ENCODE measurements at regions not wholly inside any gene's neighbourhood (a gene's known extent, or its start where the extent isn't known, plus 50 kb on each side); places are given as distances from the start of the nearest gene placed in this dataset.
"Not testable (repeated sequence)": the region's sequence is repeated elsewhere in the genome, so short reads cannot be mapped to it uniquely, and the experiment has no call there.

DNA sequence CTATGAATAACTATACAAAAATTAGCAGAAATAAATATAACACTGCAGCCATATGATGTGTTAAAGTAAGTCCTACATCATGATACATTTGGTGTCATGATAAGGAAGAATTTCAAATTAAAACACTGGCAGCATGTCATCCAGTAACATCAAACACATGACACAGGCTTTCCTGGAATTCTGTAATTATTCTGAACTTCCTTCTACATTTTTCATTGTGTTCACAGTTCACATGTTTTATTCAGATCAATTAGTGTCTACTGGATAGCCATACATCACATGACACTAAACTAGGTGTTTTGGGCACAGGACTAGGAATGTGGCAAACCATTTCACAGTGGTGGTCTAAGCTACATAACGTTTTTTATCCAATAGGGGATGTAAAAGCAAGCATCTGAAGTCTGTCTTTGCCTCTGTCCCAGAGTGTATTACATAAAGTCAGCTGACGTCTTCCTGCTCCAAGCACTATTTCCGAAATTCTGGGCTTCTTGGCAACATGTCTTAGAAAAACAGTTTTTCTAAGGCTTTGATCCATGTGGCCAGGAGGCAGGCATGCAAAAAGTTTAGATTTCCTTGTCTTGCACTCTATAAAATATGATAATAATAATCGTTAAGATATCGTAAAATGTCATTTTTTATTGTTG, 707.9 kb downstream of the CENPC start:
- no peak for DNase-seq (ENCODE audit: low read depth)

DNA sequence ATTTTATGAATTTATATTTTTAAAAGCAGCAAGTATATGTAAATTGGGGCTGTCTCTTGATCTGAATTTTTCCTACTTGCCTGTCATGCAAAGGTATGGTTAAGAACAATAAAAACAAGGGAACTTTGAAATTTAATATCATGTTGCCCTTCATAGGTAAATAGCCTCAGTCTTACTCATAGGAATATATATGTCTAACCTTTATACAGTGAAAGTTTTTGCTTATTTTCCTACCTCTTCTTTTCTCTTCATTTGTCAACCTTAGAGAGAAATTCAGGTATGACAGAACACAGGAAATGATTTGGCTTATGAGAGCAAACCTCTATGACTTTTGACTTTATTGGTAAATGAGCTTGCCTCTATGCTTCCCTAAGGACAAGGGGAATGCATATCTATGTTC, 716.0 kb downstream of the CENPC start:
- no peak for DNase-seq (ENCODE audit: low read depth)

DNA sequence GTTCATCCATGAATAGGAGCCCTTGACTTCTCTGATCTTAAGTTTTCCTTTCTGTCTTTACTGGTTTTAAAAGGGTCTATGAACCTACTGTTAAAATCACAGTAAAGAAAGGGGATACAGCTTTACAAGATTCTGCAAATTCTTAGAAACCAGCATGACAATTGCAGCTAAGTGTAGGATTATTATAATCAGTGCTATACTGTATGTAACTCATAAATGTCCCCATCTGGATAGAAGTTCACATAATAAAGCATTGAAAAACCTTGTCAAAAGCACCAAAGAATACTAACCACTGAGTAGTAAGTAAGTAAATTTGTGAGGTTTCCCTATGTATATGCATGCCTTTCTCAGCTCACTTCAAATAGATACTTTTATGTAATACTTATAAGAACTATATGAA, 724.6 kb downstream of the CENPC start:
- no peak for DNase-seq (ENCODE audit: low read depth)

DNA sequence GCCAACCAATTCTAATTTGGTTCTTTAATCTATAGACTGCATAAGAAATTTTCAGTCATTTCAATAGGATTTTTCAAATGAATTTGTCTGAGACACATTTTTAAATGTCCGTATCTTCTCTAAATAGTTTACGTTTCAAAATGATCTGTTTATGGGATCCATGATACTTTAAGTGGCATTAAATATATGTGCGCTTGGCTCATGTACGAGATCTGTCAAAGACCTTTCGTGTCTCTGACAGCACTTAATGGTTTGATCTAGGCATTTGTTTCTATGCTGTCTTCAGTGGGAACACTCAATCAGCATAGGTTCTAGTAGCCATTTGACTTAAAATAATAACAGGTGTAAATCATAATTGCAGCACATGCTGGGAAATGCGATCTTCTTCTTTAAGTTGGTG, 731.0 kb downstream of the CENPC start:
- DNase-seq (ENCODE audit: low read depth): no peak

DNA sequence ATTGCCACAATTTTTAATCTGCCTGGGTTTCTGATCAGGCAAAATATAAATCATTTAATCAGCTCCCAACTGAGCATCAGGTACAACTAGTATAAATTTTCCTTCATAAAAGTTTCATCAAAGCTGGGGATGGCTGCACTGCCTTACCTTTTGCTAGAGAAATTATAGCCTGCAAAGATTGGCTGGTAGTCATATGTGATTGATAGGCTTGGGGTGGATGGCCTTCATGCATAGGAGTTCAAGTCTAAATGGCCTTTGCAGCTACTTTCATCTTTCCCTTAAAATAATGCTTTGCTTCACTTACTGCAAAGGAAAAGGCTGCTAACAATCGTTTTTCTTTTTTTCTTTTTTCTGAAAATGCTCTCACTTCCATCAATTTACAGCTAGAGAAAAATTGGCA, 739.7 kb downstream of the CENPC start:
- no peak for DNase-seq (ENCODE audit: low read depth)

DNA sequence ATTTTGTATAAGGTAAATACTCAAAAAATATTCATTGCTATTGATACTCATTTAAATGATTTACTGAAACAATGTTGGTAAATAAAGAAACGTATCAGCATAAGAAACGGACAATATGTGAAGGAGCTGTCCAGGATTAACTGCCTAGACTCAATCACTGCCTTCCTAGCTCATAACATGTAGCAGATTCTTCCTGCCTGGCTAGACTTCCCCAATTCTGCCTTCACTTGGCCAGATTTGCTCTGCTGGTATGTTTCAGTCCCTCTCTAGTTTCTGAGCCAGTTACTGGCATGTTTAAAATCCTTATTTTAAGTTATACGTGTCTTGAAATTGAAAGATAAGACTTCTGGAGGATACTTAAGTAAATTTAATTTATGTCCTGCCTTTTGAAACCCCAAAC, 740.3 kb downstream of the CENPC start:
- no peak for DNase-seq (ENCODE audit: low read depth)

DNA sequence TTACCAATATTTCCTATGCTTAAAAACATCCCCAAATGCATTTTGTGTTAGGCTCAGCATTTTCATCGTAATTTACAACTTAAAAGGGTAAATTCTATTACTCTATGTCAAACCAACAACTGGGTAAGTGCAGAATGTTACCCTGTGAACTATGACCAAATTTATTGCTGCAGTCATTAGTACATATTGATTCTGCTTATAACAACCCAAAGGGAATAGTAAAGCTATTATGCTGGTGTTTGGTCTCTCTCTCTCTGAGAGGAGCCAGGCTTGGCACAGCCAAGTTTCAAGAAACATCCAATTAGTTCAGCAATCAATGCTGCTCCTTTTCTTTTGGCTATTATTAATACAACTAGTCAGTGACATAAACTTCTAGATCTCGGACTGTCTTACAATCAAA, 747.7 kb downstream of the CENPC start:
- no peak for DNase-seq (ENCODE audit: low read depth)

DNA sequence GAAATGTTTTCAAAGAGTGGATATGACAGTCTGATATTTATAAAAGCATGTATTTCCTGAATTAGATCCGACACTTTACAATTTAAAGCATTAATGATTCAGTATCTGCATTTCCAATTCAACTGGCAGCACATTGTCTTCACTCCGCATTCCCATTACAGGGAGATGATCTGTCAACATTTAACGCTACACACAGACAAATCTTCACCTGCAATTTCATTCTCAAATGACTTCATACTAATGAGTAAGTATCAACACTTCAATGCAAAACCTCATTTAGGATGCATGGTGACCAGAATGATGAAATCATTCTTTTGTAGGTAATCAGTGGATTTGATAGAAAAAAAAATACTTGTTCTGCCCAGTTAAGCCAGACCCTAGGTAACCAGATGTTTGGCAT, 749.6 kb downstream of the CENPC start:
- DNase-seq (ENCODE audit: low read depth): no peak

DNA sequence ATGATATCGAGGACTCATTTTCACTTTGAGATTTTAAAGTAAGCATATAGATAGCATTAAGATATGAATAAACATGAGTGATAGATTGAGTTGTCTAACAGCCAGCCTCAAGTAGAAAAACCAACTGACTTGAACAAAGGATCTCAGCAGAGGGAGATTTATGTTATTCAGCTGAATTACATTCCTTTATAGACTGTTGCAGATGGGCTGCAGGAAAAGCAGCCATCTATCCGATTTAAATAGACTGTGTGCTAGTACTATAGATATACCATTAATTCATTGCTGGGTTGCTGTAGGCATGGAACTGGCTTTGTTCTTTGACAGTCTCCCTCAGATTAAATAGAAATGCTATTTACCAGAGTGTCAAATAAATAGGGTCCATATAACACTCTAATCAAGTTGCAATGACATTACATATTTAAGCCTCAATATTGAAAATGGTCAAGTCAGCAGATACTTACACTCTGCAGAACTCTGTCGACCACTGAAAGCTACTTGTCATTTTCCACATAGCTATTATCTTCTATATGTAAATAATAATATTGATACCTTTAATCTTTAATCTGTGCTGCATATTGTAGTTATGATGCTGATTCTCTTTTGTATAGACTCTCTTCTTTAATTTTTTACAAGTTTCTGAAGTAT, 750.8 kb downstream of the CENPC start:
- no peak for DNase-seq (ENCODE audit: low read depth)

DNA sequence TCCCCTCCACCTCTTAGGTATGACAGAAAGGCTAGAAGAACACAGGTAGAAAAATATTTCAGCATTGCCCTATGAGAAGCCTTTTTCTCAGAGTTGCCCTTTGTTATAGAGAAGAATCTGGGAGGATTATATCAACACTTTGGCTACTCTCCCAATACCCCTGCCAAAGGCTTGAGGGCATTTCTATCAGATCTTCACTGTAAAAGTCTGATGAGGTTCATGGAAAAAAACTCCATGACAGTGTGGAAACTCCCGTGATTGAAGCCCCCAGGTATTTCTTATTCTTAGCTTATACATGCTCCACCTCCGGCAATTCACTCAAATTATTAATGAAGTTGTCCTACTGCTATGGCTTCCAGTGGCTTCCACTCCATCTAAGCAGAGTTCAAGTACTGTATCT, 753.6 kb downstream of the CENPC start:
- DNase-seq (ENCODE audit: low read depth): no peak

DNA sequence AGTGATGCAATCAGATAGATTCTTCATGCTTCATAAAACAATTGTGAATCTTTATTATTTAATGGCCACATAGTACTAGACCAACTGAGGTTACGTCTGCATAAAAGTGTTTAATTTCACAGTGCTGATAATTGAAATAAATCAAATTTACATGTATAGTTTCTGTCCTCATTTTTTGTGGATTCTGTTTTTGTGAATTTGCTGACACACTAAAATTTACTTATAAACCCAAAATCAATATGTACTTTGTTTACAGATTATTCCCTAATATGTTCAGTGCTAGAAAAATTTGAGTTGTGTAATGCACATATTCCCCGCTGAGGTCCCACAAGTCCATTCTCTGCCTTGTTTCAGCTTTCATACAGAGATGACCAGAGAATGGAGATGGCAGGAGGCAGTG, 759.8 kb downstream of the CENPC start:
- DNase-seq (ENCODE audit: low read depth): no peak

DNA sequence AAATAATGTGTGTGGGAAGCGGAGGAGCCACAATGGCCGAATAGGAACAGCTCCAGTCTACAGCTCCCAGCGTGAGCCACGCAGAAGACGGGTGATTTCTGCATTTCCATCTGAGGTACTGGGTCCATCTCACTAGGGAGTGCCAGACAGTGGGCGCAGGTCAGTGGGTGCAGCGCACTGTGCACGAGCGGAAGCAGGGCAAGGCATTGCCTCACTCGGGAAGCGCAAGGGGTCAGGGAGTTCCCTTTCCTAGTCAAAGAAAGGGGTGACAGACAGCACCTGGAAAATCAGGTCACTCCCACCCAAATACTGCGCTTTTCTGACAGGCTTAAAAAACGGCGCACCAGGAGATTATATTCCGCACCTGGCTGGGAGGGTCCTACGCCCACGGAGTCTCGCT, 762.6 kb downstream of the CENPC start:
- DNase-seq (ENCODE audit: low read depth): not testable (repeated sequence)

DNA sequence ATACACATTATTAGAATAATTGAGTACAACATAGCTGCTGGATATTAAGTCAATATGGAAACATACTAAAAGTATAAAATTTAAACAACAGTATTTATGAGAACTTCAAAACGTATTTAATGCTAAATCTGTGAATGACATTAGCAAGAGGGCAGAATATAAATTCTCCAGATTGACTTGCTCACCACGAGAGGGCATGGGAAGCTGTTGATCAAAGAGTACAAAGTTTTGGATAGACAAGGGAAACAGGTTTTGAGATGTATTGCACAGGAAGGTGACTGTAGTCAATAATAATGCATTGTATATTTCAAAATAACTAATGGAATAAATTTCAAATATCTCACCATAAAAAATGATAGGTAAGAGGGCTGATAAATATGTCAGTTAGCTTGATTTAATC, 768.2 kb downstream of the CENPC start:
- DNase-seq (ENCODE audit: low read depth): no peak

DNA sequence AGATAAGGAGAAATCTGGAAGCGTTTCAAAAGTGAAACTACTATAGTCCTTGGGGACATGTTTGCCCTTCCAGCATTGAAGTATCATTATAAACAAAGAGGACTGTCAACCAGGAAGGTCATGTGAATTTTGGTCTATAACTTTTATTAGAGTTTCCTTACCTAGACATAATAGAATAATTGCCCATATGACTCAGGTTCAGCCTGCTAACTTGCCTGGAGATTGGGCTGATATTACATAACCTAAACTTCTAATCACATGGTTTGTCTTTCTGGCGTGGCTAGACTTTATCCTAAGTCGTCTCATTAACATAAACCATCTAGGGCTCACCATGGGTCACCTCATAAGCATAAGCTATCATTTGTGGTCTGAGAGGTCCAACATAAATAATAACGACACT, 775.9 kb downstream of the CENPC start:
- no peak for DNase-seq (ENCODE audit: low read depth)

DNA sequence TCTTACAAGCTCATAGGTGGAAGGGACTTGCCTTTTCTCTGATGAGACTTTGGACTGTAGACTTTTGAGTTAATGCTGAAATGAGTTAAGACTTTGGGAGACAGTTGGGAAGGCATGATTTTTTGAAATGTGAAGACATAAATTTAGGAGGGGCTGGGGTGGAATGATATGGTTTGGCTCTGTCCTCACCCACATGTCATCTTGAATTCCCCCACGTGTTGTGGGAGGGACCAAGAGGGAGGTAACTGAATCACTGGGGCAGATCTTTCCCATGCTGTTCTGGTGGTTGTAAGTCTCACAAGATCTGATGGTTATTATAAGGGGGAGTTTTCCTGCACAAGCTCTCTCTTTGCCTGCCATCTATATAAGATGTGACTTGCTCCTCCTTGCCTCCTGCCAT, 777.9 kb downstream of the CENPC start:
- no peak for DNase-seq (ENCODE audit: low read depth)

DNA sequence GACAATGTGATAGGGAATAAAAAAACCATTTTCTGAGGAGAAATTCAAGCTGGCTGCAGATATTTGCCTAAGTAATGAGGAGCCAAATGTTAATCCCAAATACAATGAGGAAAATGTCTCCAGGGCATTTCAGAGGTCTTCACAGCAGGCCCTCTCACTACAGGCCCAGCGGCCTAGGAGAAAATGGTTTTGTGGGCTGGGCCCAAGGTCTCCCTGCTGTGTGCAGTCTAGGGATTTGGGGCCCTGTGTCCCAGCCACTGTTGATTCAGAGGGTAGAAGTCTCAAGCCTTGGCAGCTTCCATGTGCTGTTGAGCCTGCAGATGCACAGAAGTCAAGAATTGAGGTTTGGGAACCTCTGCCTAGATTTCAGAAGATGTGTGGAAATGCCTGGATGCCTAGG, 778.7 kb downstream of the CENPC start:
- no peak for DNase-seq (ENCODE audit: low read depth)

DNA sequence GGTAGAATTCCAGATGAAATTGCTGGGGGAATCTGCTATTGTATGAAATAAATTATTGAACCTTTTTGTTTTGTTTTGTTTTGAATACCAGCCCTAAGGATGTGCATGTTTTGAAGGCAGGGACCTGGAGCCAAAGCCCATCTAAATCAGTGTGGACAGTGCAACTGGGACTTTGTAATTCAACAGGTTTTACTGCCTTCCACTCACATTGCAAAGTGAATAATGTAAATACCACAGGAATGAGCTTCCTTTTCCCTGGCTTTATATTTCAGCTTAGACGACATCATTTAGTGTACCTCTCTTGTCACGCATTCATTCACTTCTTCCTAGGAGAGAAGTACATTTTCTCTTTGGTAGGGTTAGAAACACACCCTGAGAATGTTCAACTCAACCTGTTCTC, 795.0 kb downstream of the CENPC start:
- no peak for DNase-seq (ENCODE audit: low read depth)

DNA sequence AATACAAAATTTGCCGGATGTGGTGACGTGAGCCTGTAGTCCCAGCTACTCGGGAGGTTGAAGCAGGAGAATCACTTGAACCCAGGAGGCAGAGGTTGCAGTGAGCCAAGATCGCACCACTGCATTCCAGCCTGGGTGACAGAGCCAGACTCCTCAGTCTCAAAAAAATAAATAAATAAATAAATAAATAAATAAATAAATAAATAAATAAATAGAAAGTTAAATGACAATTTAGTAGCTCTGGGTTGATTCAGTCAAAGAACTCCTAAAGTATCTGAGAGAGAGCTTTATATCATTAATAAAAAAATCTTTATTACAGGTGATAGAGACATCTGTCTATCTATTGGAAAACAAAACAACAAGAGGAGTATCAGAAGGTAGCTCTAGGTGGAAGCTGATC, 798.4 kb downstream of the CENPC start:
- DNase-seq (ENCODE audit: low read depth): not testable (repeated sequence)

DNA sequence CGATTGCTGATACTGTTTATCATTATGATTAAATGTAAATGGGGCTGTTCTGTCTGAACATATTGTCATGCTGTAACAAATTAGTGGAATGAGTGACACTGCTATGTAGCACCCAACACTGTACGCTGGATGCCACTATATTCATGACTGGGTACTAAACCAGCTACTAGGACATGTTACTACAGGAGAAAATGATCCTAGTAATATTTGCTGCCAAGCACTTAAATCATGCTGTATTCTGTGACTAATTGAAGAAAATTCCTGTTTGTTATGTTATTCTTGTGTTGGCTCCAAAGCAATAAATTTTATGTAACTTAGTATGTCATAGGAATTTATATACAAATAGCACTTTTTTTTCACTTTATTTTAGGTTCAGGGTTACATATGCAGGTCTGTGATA, 804.2 kb downstream of the CENPC start:
- no peak for DNase-seq (ENCODE audit: low read depth)

DNA sequence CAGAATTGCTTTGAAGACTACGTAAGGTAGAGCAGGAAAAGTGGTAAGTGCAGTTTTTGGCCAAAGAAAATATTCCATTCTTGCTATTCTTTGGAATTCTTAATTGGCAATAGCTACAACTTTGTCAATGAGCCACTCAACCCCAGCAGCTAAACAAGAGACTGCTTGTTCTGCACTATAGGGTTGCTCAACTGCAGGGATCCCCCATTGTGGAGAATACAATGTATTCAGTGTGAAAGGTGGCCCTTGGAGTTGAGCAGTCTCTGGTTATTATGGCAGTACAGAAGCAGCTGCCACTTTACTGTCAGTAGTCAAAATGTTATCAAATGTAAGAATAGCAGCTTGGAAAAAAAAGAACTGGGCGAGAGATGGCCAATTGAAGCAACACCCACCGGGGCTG, 808.7 kb downstream of the CENPC start:
- no peak for DNase-seq (ENCODE audit: low read depth)

DNA sequence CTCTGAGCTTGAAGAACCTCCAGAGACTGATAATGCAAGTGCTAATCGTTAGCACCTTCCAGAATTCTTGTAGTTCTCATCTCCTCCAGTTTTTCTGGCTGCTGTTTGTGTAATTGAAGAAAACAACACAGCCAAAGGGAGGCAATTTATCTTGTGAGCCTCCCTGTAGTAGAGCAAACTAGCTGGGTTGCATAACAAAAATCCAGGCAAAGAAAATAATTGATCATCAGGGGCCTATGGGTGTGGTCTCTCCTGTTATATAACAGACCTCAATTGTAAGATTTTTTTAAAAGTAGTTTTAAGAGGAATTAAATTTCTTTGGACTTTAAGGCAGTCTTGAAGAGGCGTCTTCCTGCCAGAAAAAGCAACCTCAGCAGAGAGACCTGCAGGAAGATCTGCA, 817.0 kb downstream of the CENPC start:
- DNase-seq (ENCODE audit: low read depth): no peak

DNA sequence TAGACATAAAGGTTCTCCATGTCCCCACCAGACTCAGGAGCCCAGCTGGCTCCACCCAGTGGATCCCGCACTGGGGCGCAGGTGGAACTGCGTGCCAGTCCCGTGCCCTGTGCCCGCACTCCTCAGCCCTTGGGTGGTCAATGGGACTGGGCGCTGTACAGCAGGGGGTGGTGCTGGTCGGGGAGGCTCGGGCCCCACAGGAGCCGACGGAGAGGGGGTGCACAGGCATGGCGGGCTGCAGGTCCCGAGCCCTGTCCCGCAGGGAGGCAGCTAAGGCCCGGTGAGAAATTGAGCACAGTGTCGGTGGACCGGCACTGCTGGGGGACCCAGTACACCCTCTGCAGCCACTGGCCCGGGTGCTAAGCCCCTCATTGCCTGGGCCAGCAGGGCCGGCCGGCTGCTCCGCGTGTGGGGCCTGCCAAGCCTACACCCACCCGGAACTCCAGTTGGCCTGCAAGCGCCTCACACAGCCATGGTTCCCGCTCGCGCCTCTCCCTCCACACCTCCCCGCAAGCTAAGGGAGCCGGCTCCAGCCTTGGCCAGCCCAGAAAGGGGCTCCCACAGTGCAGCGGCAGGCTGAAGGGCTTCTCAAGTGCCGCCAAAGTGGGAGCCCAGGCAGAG, 832.9 kb downstream of the CENPC start:
- not testable (repeated sequence) for DNase-seq (ENCODE audit: low read depth)

DNA sequence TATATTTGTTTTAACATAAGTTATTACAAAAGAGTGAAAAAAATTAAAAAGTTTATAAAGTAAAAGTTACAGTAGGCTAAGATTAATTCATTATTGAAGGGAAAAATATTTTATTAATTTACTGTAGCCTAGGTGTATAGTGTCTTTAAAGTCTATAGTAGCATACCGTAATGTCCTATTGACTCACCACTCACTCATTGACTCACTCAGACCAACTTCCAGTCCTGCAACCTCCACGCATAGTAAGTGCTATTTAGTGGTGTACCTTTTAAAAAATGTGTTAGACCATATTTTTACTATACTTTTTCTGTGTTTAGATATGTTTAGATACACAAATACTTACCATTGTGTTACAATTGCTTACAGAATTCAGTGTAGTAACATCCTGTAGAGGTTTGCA, 841.1 kb downstream of the CENPC start:
- DNase-seq (ENCODE audit: low read depth): no peak

DNA sequence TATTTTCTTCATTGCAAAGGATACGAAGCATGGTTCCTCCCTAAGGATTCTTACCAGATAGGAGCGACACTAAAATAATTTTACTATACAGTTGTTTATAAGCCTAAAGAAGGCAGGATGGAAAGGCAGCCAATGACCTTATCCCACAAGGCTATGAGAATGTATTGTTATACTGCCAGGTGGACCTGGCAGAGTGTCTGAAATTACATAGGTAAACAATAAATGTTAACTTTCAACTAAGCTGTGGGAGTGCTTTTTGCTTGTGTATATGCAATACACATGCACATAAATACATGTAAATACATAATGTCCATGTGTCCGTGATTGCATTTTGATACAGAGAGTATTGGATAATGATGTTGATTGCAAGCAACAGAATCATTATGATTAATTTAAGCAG, 850.6 kb downstream of the CENPC start:
- DNase-seq (ENCODE audit: low read depth): no peak

Measured in stimulated activated CD8-positive, alpha-beta memory T cell treated with anti-CD3 and anti-CD28 coated beads, Interleukin-7, amount 100 ng/mL, for 24 hours (primary cell).